Peyer's patch (tissue), 4 donors: ENCODE measurements at regions not wholly inside any gene's neighbourhood (a gene's known extent, or its start where the extent isn't known, plus 50 kb on each side); places are given as distances from the start of the nearest gene placed in this dataset.

ENCODE experiments used
- CTCF ChIP-seq, 6 experiments: fragments of 450-650 bp in 4 of 6; fragments of 200-600 bp in 2 of 6; sonication (generic) in 1 of 6; IDR thresholded peaks; one replicate each; pipeline ENCODE4 v1.5.1; 2017 to 2019; ENCODE audit warnings: antibody characterized with exemption in 6 of 6, mild to moderate bottlenecking in 3 of 6, moderate library complexity in 1 of 6
- POLR2A ChIP-seq, 2 donors: fragments of 450-650 bp; IDR thresholded peaks; one replicate each; pipeline ENCODE4 v1.5.1; 2017; ENCODE audit warnings: antibody characterized with exemption in 2 of 2, mild to moderate bottlenecking in 2 of 2, moderate library complexity in 2 of 2

- TF ChIP-seq POLR2A (IDR thresholded peaks at IDR 0.05): no peak
- no peak for TF ChIP-seq CTCF (IDR thresholded peaks at IDR 0.05)
These were observed 1244.8 kb upstream of the TMPRSS15 start for GRCh38 chr21:19648391-19648790.
